RWPE1 (cell line): ENCODE measurements at regions not wholly inside any gene's neighbourhood (a gene's known extent, or its start where the extent isn't known, plus 50 kb on each side); places are given as distances from the start of the nearest gene placed in this dataset.
A peak's percentile ranks its signal among the peaks of the same experiment; 100 is the strongest.

ENCODE experiments used
- CTCF ChIA-PET: fragments of 350-600 bp; sonication (Branson Sonifier 250); formaldehyde crosslinking; extraction: SDS; loops from one replicate; lab custom pipeline; 2021; lab: Yijun Ruan, JAX
- POLR2A ChIA-PET: fragments of 400-600 bp; formaldehyde crosslinking; extraction: SDS; loops from one replicate; lab custom pipeline; 2020; ENCODE audit warnings: antibody characterized with exemption; ENCODE audit not compliant: low non-redundant PET; lab: Yijun Ruan, JAX
- DNase-seq: peaks from one replicate; pipeline ENCODE4 v3.0.0; 2012; ENCODE audit warnings: low spot score
- H3K27ac ChIP-seq: fragments of 450-650 bp; 2 replicates; pipeline ENCODE4 v1.5.1; 2017
- CTCF ChIP-seq: fragments of 450-650 bp; conservative IDR thresholded peaks from 2 replicates; pipeline ENCODE4 v1.5.1; 2017; ENCODE audit warnings: low read depth, mild to moderate bottlenecking

GRCh38 chr5:38777111-38777510 lies 68.7 kb upstream of the OSMR start:
- ChIA-PET CTCF (no interaction called here), POLR2A (no interaction called here)
- TF ChIP-seq CTCF = no peak
- no peak for DNase-seq
- H3K27ac ChIP-seq = no peak overlapping the region

- no peak overlapping the region for H3K27ac ChIP-seq
- no peak for TF ChIP-seq CTCF
- CTCF ChIA-PET = interaction anchor here (0.6 kb wide), 1 partner anchor 9 kb away, joined by 4 read pairs; no protein-coding TSS in a partner anchor
- POLR2A ChIA-PET = no interaction called here
- DNase-seq = no peak
These were observed 65.5 kb upstream of the OSMR start for GRCh38 chr5:38780316-38780715.

GRCh38 chr5:38780945-38781344 lies 64.9 kb upstream of the OSMR start:
- TF ChIP-seq CTCF = no peak
- CTCF ChIA-PET = interaction anchor here (0.6 kb wide), 1 partner anchor 15 kb away, joined by 3 read pairs; no protein-coding TSS in a partner anchor
- DNase-seq = peak; percentile 8
- POLR2A ChIA-PET = no interaction called here
- H3K27ac ChIP-seq = no peak overlapping the region

GRCh38 chr5:38782180-38782835 lies 63.5 kb upstream of the OSMR start:
- ChIA-PET POLR2A (no interaction called here), CTCF (interaction anchor here (0.6 to 1.0 kb wide), 3 partner anchors 64 to 315 kb away, joined by 3 read pairs; no protein-coding TSS in a partner anchor)
- no peak for TF ChIP-seq CTCF
- DNase-seq = no peak
- no peak overlapping the region for H3K27ac ChIP-seq

GRCh38 chr5:38783011-38783561 lies 62.7 kb upstream of the OSMR start:
- no peak overlapping the region for H3K27ac ChIP-seq
- CTCF ChIA-PET = interaction anchor here (0.7 kb wide), 1 partner anchor 232 kb away, joined by 3 read pairs; no protein-coding TSS in a partner anchor
- POLR2A ChIA-PET = no interaction called here
- TF ChIP-seq CTCF = no peak
- DNase-seq = peak; percentile 38

GRCh38 chr5:38789134-38789533 lies 56.7 kb upstream of the OSMR start:
- no peak overlapping the region for H3K27ac ChIP-seq
- no peak for DNase-seq
- TF ChIP-seq CTCF = no peak
- POLR2A ChIA-PET = no interaction called here
- CTCF ChIA-PET = no interaction called here
